ENCODE measurements at regions not wholly inside any gene's neighbourhood (a gene's known extent, or its start where the extent isn't known, plus 50 kb on each side); places are given as distances from the start of the nearest gene placed in this dataset.

- no peak for DNase-seq (ENCODE audit: low spot score)
Measured at GRCh38 chr16:64892835-64893785, 228.8 kb downstream of the CDH11 start.

DNA sequence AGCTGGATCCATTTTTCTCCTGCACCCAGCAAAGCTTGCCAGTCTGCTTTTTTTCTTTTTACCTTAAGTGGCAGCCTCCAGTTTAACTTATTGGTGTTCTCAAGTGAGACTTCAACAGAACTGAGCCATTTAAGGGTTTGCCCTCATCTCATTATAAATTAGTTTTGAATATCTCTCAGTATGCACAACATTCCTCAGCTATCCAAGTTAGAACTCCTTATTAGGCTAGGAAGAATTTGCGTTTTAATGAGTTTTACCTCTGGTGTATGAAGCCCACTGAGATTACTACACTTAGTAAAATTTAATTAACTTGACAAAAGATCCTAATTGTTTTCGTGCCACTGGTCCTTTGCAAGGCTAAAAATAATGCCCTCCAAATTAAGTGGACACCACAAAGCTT lies 232.4 kb downstream of the CDH11 start:
- no peak for DNase-seq (ENCODE audit: low spot score)

- no peak for DNase-seq (ENCODE audit: low spot score)
Measured at GRCh38 chr16:64887651-64888050, 234.2 kb downstream of the CDH11 start.

GRCh38 chr16:64882078-64882784 lies 239.6 kb downstream of the CDH11 start:
- no peak for DNase-seq (ENCODE audit: low spot score)

DNA sequence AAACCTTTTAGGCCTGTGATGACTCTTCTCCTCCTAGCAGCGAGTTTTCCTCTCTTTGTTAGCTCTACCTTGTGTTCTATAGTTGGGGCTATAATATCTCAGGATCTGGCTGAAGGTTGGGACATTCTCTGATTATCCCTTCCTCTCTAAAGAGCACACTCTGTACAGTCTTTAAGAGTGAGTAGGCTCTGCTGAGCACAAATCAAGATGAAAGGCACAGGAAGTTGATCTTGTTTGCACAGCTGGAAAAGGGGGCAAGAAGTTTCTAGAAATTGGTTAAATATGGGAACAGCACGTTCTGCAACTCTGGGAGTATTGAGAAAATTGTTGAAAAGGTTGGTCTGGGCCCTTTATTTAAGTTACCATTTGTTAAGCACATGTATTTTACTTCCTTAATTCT lies 240.9 kb downstream of the CDH11 start:
- DNase-seq (ENCODE audit: low spot score), result no peak

- no peak for DNase-seq (ENCODE audit: low spot score)
Measured at GRCh38 chr16:64880006-64880405, 241.9 kb downstream of the CDH11 start.

DNA sequence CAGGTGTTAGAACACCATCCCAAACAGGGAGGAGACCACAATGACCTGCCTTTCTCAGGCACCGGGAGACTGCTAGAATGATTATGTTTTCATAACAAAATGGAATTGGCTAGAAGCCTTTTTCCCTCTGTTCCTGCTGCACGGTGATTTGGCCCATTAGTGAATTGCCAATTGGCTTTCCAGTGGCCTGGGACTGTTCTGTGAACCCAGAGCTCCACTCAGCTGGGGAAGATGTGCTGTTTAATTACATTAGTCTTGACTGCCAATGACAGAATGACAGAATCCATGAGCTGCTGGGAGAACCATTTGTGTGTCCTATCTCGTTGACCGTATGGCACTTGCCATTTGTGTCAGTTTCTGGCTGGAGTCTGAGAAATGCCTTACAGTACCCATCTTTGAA lies 242.9 kb downstream of the CDH11 start:
- DNase-seq (ENCODE audit: low spot score), result no peak

GRCh38 chr16:64872101-64872500 lies 249.8 kb downstream of the CDH11 start:
- DNase-seq (ENCODE audit: low spot score), result no peak

- no peak for DNase-seq (ENCODE audit: low spot score)
Measured at GRCh38 chr16:64870859-64871258, 251.0 kb downstream of the CDH11 start.

GRCh38 chr16:64869781-64870180 lies 252.1 kb downstream of the CDH11 start:
- DNase-seq (ENCODE audit: low spot score), result no peak

DNA sequence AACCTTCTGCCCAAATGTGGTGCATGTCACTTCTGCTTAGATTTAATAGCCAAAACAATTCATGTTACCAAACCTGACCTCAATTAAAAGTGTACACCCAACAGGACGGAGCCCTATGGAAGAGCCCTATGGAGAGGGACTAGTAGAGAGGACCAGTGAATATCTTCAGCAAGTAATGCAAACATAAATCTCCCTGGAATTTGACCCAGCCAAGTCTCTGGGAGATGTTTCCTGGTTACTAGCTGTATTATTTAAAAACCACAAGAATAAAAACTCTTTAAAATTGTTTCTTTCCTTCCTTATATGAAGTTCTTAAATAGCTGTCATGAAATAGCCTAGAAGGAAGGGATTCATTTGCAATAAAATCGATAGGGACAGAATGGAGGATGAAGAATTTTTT lies 255.8 kb downstream of the CDH11 start:
- DNase-seq (ENCODE audit: low spot score), result no peak

DNA sequence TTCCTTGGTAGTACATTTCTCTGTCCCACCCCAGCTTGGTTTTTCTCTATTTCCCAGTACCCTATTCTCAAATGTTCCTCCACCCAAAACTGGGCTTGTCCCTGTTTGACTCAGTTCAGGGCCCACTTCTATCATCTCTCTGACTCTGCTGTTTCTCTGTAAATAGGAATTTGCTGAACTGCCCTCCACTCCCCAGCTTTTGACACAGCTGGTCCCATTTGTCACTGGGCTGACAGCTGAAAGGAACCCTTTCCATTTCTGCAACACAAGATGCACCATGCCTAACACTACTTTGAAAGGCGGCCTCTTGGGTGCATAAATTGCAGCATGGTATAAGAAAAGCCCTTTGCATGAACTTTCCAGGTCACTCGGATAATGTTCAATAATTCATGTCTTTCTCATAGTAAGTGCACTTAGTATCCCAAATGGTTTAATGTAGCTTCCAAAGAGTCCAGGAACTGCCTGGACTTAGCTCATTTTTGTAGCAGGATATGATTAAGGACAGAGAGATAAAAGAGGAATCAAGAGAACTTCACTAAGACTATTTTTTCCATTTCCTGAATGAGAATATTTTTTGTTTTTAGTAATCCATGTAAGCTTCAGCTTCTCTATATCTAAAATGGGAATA lies 256.7 kb downstream of the CDH11 start:
- no peak for DNase-seq (ENCODE audit: low spot score)

- no peak for DNase-seq (ENCODE audit: low spot score)
Measured at GRCh38 chr16:64864232-64864809, 257.5 kb downstream of the CDH11 start.

- DNase-seq (ENCODE audit: low spot score), result no peak
Measured at GRCh38 chr16:64858076-64858475, 263.8 kb downstream of the CDH11 start.

GRCh38 chr16:64857411-64857810 lies 264.5 kb downstream of the CDH11 start:
- no peak for DNase-seq (ENCODE audit: low spot score)

GRCh38 chr16:64853551-64853950 lies 268.3 kb downstream of the CDH11 start:
- no peak for DNase-seq (ENCODE audit: low spot score)

GRCh38 chr16:64846966-64847365 lies 274.9 kb downstream of the CDH11 start:
- DNase-seq (ENCODE audit: low spot score), result no peak

- no peak for DNase-seq (ENCODE audit: low spot score)
Measured at GRCh38 chr16:64845071-64845470, 276.8 kb downstream of the CDH11 start.

DNA sequence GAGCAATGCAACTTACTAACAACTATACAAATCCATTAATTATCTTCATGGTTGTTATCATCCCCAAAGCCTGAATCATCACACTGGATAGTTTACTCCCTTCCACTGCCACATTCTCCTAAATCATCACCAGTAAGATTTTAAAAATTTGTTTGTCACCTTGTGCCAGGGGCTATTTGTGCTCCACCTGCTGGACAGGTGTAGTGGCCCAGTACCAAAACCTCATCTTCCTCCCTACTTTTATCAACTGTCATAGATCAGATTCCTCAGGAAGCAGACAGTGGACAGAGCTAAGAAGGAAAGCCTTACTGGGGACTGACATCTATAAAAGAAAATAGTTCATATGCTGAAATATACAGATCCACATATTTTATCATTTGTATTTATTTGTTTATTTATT lies 280.4 kb downstream of the CDH11 start:
- no peak for DNase-seq (ENCODE audit: low spot score)

DNA sequence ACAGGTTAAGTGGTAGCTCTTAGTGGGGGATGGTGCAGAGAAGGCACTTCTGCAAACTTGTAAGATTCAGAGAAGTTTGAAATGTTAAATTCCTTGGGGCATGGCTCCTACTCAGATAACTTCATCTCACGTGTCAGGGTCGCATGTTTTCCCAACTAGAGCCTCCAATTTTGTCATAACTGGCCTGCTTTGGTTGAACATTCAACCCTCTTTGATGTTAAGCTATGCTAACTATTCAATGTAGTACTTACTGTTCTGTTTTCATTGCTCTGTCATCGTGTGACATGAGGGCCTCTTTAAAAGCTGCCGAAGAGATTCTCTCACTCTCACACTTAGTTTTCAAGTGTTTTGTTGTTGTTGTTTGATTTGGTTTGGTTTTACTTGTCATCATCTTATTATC lies 280.8 kb downstream of the CDH11 start:
- no peak for DNase-seq (ENCODE audit: low spot score)

DNA sequence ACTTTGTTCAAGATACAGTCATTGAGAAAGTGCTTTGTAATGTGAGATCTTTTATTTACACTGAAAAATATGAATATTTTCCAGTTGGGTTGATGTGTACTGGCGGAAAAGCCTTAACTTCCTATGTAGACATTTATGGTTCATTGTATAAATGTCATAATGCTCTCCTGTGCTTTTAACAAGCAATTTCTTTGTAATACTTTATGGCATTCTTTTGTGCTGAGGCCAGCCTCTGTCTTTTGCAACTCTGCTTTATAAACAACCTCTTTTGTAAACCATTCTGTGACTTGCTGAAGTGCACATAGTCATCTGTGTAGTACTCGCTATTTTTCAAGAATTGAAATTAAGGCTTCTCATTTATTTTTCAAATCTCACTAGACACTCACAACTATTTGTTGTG lies 291.2 kb downstream of the CDH11 start:
- DNase-seq (ENCODE audit: low spot score), result no peak

- no peak for DNase-seq (ENCODE audit: low spot score)
Measured at GRCh38 chr16:64829678-64830077, 292.2 kb downstream of the CDH11 start.

All from mucosa of gallbladder (tissue), 1 donor.